B cell (primary cell): ENCODE measurements at regions not wholly inside any gene's neighbourhood (a gene's known extent, or its start where the extent isn't known, plus 50 kb on each side); places are given as distances from the start of the nearest gene placed in this dataset.
A peak's percentile ranks its signal among the peaks of the same experiment; 100 is the strongest.

Experiments used
- ATAC-seq: fragments of 200-7000 bp; cut with Tn5 transposase; one replicate; pipeline ENCODE4 v1.10.0; 2021; ENCODE audit warnings: low read depth, mild to moderate bottlenecking, moderate number of reproducible peaks, moderate library complexity
- CTCF ChIA-PET: fragments of 350-600 bp; sonication (Branson Sonifier 250); formaldehyde crosslinking; loops from one replicate; lab custom pipeline; 2021; ENCODE audit warnings: antibody characterized with exemption, inconsistent platforms; lab: Charles Lee
- POLR2A ChIA-PET: fragments of 350-600 bp; sonication (Branson Sonifier 250); formaldehyde crosslinking; loops from one replicate; lab custom pipeline; 2021; ENCODE audit warnings: antibody characterized with exemption; lab: Charles Lee
- DNase-seq: peaks from one replicate; pipeline ENCODE4 v3.0.0; 2013
- H2AFZ ChIP-seq: 2 replicates; pipeline ENCODE4 v1.6.1; 2012; ENCODE audit warnings: mild to moderate bottlenecking, low read depth, low read length; ENCODE audit not compliant: insufficient read depth, poor library complexity, severe bottlenecking
- H3K27ac ChIP-seq, 2 donors: 1 replicate in 1 of 2; 2 replicates in 1 of 2; pipeline ENCODE4 v1.5.1; 2012 to 2013; ENCODE audit warnings: low read length in 2 of 2, mild to moderate bottlenecking in 2 of 2, moderate library complexity in 1 of 2
- H3K27me3 ChIP-seq, 4 experiments: fragments of 200-600 bp in 1 of 4; sonication (generic) in 1 of 4; replicated peaks in 1 of 4; 1 replicate in 2 of 4; 2 replicates in 2 of 4; pipeline versions ENCODE4 v1.6.1 to v1.7.0; 2013 to 2016; ENCODE audit warnings: low read length in 3 of 4, mild to moderate bottlenecking in 2 of 4, mixed read lengths in 1 of 4, moderate library complexity in 1 of 4; ENCODE audit not compliant: insufficient read depth in 4 of 4, control insufficient read depth in 3 of 4; ENCODE audit errors: control extremely low read depth in 1 of 4
- H3K36me3 ChIP-seq, 2 experiments: replicated peaks in 1 of 2; 1 replicate in 1 of 2; 2 replicates in 1 of 2; pipeline versions ENCODE4 v1.6.1 to v1.7.1; 2013; ENCODE audit warnings: low read length in 1 of 2; ENCODE audit not compliant: insufficient read depth in 2 of 2, control insufficient read depth in 1 of 2; ENCODE audit errors: control extremely low read depth in 1 of 2, extremely low read depth in 1 of 2
- H3K4me1 ChIP-seq, 2 donors: fragments of 200-600 bp in 1 of 2; sonication (generic) in 1 of 2; 1 replicate in 1 of 2; 2 replicates in 1 of 2; pipeline versions ENCODE4 v1.5.1 to v1.6.1; 2013 to 2017; ENCODE audit warnings: low read length in 2 of 2; ENCODE audit not compliant: control insufficient read depth in 2 of 2, insufficient read depth in 2 of 2
- H3K4me2 ChIP-seq: replicated peaks from 2 replicates; pipeline ENCODE3; 2012; ENCODE audit warnings: mild to moderate bottlenecking, low read depth, low read length; ENCODE audit not compliant: poor library complexity, severe bottlenecking
- H3K4me3 ChIP-seq, 5 experiments: fragments of 200-600 bp in 1 of 5; sonication (generic) in 1 of 5; 1 replicate in 3 of 5; 2 replicates in 2 of 5; pipeline versions ENCODE4 v1.5.1 to v1.7.0; 2011 to 2016; ENCODE audit warnings: low read length in 4 of 5, mild to moderate bottlenecking in 4 of 5, low read depth in 2 of 5, control low read depth in 1 of 5, moderate library complexity in 1 of 5; ENCODE audit not compliant: insufficient read depth in 1 of 5; ENCODE audit errors: control extremely low read depth in 1 of 5, extremely low read depth in 1 of 5
- H3K79me2 ChIP-seq: fragments of 200-600 bp; sonication (generic); one replicate; pipeline ENCODE4 v1.6.0; 2016; ENCODE audit warnings: low read length; ENCODE audit not compliant: control insufficient read depth, insufficient read depth
- H3K9ac ChIP-seq: fragments of 200-600 bp; sonication (generic); 2 replicates; pipeline ENCODE4 v1.6.1; 2017; ENCODE audit warnings: mild to moderate bottlenecking, low read length, moderate library complexity
- H3K9me3 ChIP-seq, 3 donors: one replicate each; pipeline versions ENCODE4 v1.6.1 to v1.7.1; 2013; ENCODE audit warnings: low read length in 2 of 3; ENCODE audit not compliant: control insufficient read depth in 2 of 3, insufficient read depth in 1 of 3; ENCODE audit errors: control extremely low read depth in 1 of 3
- H4K20me1 ChIP-seq: 2 replicates; pipeline ENCODE4 v1.6.0; 2012; ENCODE audit warnings: mild to moderate bottlenecking, low read length; ENCODE audit not compliant: insufficient read depth, control insufficient read depth, poor library complexity, severe bottlenecking
- H3K27ac Mint-ChIP-seq: one replicate; pipeline ENCODE4 v1.8.0; 2021; ENCODE audit warnings: mixed read lengths
- H3K27me3 Mint-ChIP-seq: one replicate; pipeline ENCODE4 v1.8.0; 2021; ENCODE audit warnings: mixed read lengths
- H3K4me1 Mint-ChIP-seq: one replicate; pipeline ENCODE4 v1.8.0; 2021; ENCODE audit warnings: mixed read lengths
- H3K4me3 Mint-ChIP-seq: one replicate; pipeline ENCODE4 v1.8.0; 2021; ENCODE audit warnings: mixed read lengths
- H3K9me3 Mint-ChIP-seq: one replicate; pipeline ENCODE4 v1.8.0; 2022; ENCODE audit warnings: mixed read lengths; ENCODE audit not compliant: insufficient read depth
- EZH2 ChIP-seq: IDR thresholded peaks from 2 replicates; pipeline ENCODE4 v1.6.1; 2012; ENCODE audit warnings: borderline replicate concordance, low read depth, mild to moderate bottlenecking, moderate library complexity, low read length; ENCODE audit not compliant: insufficient read depth, poor library complexity, severe bottlenecking
- WGBS: methylation state at CpG from one replicate; pipeline ENCODE4 v1.1.5; 2013; ENCODE audit warnings: missing lambda C conversion rate; ENCODE audit not compliant: insufficient coverage; 5-methylcytosine and 5-hydroxymethylcytosine counted together
- intact Hi-C: fragments of 100-400 bp; cut with micrococcal nuclease; formaldehyde crosslinking; loops from one replicate; pipeline ENCODE4 v1.10.0; 2022
- TF ChIP-seq, protein P1 (sequence below): fragments of 200-600 bp; IDR thresholded peaks from one replicate; pipeline ENCODE4 v1.8.0; 2022; ENCODE audit warnings: antibody characterized with exemption, mild to moderate bottlenecking

DNA sequence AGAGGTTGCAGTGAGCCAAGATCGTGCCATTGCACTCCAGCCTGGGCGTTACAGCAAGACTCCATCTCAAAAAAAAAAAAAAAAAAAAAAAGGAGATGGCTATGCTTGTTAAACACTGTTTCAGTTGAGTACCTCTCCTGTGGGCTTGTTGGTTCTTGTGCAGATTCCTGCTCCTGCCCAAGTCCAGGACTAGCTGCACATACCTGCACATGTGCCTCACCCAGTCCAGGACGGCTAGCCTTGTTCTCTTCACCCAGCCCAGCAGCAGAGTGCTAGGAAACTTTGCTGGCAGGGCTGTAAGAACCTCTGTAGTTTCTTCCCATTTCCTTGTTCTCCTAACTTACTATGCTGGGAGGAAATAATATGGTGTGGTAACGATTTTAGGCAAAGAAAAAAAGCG, 234.1 kb upstream of the DMRT1 start:
- ATAC-seq, result no peak
- intact Hi-C loops, result no loop called here
- 90% methylated on average over 1 of the region's 5 CpGs for WGBS
- CTCF ChIA-PET, result no interaction called here
- H3K4me3 Mint-ChIP-seq, result no peak overlapping the region
- Histone ChIP-seq H3K9ac (no peak overlapping the region), H3K27ac (no peak overlapping the region), H3K79me2 (no peaks in the 10 kb centered on the region), H3K9me3 (no peaks in the 10 kb centered on the region), H3K4me3 (no peak overlapping the region), H3K4me1 (no peaks in the 10 kb centered on the region), H3K27me3 (peaks cover 0 to 4% (median 0%) of the 10 kb centered on the region in 4 experiments), H2AFZ (no peak overlapping the region), H3K4me2 (no peak overlapping the region), H3K36me3 (no peaks in the 10 kb centered on the region), H4K20me1 (no peaks in the 10 kb centered on the region)
- TF ChIP-seq, protein P1, sequence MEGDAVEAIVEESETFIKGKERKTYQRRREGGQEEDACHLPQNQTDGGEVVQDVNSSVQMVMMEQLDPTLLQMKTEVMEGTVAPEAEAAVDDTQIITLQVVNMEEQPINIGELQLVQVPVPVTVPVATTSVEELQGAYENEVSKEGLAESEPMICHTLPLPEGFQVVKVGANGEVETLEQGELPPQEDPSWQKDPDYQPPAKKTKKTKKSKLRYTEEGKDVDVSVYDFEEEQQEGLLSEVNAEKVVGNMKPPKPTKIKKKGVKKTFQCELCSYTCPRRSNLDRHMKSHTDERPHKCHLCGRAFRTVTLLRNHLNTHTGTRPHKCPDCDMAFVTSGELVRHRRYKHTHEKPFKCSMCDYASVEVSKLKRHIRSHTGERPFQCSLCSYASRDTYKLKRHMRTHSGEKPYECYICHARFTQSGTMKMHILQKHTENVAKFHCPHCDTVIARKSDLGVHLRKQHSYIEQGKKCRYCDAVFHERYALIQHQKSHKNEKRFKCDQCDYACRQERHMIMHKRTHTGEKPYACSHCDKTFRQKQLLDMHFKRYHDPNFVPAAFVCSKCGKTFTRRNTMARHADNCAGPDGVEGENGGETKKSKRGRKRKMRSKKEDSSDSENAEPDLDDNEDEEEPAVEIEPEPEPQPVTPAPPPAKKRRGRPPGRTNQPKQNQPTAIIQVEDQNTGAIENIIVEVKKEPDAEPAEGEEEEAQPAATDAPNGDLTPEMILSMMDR, result no peak
- no peak for TF ChIP-seq EZH2
- POLR2A ChIA-PET, result no interaction called here
- no peak for DNase-seq
- no peaks in the 10 kb centered on the region for H3K27me3 Mint-ChIP-seq
- H3K27ac Mint-ChIP-seq, result no peak overlapping the region
- no peaks in the 10 kb centered on the region for H3K9me3 Mint-ChIP-seq
- no peaks in the 10 kb centered on the region for H3K4me1 Mint-ChIP-seq

DNA sequence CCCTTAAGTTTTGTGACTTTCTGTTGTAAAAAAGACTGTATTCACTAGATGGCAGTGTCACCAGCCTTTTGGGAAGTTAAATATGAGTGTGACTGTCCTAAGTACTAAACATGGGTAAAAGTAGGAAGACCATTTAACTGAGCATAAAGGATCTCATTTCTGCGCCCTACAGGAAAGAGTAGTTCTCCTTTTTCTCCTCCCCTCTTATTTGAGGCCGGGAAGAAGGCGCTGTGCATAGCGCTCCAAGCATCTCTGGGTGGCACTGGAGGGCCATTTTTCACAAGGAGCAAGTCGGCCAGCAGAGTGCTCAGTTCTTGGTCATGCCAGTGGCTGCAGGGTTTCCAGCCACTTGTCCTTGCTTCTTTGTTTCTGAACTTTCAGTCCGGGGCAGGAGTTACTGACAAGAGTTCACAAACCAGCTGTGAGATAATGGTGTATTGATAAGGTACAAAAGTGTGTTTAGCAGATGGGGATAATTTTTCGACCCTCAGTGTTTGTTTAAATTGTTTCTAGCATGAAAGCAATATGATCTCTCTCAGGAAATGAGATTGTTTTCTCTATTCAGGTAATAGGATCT, 227.6 kb upstream of the DMRT1 start:
- H3K4me3 Mint-ChIP-seq, result peak overlapping the region; percentile 8
- H3K4me2 ChIP-seq, result no peak overlapping the region

More for the DNA sequence above, 227.6 kb upstream of the DMRT1 start:
- TF ChIP-seq, protein P1, result peak; percentile 76
- TF ChIP-seq EZH2, result no peak
- POLR2A ChIA-PET, result no interaction called here
- peak; percentile 53 for ATAC-seq
- Histone ChIP-seq H3K27me3 (no peaks in the 10 kb centered on the region), H2AFZ (peak overlapping the region; percentile 40), H4K20me1 (no peaks in the 10 kb centered on the region), H3K4me3 (no peak overlapping the region), H3K4me1 (peaks cover 0 to 4% of the 10 kb centered on the region in 2 donors), H3K79me2 (no peaks in the 10 kb centered on the region), H3K9me3 (no peaks in the 10 kb centered on the region), H3K9ac (no peak overlapping the region), H3K36me3 (no peaks in the 10 kb centered on the region), H3K27ac (no peak overlapping the region)
- Mint-ChIP-seq H3K9me3 (no peaks in the 10 kb centered on the region), H3K27ac (no peak overlapping the region), H3K27me3 (no peaks in the 10 kb centered on the region), H3K4me1 (peaks cover 8% of the 10 kb centered on the region)
- intact Hi-C loops, result loop anchor here (1.0 kb wide), 2 partner anchors 150 to 395 kb away; no protein-coding TSS in a partner anchor
- 4% methylated on average over 6 of the region's 7 CpGs for WGBS
- peak; percentile 70 for DNase-seq
- CTCF ChIA-PET, result interaction anchor here (0.9 to 1.8 kb wide), 4 partner anchors 36 to 396 kb away, joined by 3 to 11 read pairs (median 5); partner anchors contain the start of gene KANK1
